PFSK-1 (cell line): ENCODE measurements at regions not wholly inside any gene's neighbourhood (a gene's known extent, or its start where the extent isn't known, plus 50 kb on each side); places are given as distances from the start of the nearest gene placed in this dataset.

Experiments used
- FOXP2 ChIP-seq: optimal IDR thresholded peaks from 2 replicates; pipeline ENCODE3; 2011; ENCODE audit warnings: borderline replicate concordance, control low read depth, inconsistent platforms; ENCODE audit not compliant: insufficient read depth; ENCODE audit errors: extremely low read length, extremely low read depth
- POLR2AphosphoS5 ChIP-seq: IDR thresholded peaks from 2 replicates; pipeline ENCODE4 v1.6.1; 2012; ENCODE audit warnings: low read depth, mild to moderate bottlenecking, control low read depth, low read length, moderate library complexity
- SIN3A ChIP-seq: IDR thresholded peaks from 2 replicates; pipeline ENCODE4 v1.6.1; 2012; ENCODE audit warnings: mild to moderate bottlenecking, low read length, moderate library complexity, borderline replicate concordance; ENCODE audit not compliant: insufficient read depth
- TAF1 ChIP-seq: IDR thresholded peaks from 2 replicates; pipeline ENCODE4 v1.6.1; 2012; ENCODE audit warnings: low read length, control low read depth, borderline replicate concordance; ENCODE audit not compliant: insufficient read depth
- TF ChIP-seq, protein P1 (sequence below), 2 experiments: IDR thresholded peaks; 2 replicates each; pipeline versions ENCODE4 v1.6.1 to v1.8.0; 2011 to 2012; ENCODE audit warnings: low read depth in 2 of 2, low read length in 2 of 2, control low read depth in 1 of 2, inconsistent platforms in 1 of 2, mild to moderate bottlenecking in 1 of 2, moderate library complexity in 1 of 2; ENCODE audit not compliant: insufficient read depth in 1 of 2

GRCh38 chr7:16298221-16298620 lies 123.1 kb downstream of the CRPPA start:
- no peak for TF ChIP-seq POLR2AphosphoS5
- TF ChIP-seq SIN3A = no peak

DNA sequence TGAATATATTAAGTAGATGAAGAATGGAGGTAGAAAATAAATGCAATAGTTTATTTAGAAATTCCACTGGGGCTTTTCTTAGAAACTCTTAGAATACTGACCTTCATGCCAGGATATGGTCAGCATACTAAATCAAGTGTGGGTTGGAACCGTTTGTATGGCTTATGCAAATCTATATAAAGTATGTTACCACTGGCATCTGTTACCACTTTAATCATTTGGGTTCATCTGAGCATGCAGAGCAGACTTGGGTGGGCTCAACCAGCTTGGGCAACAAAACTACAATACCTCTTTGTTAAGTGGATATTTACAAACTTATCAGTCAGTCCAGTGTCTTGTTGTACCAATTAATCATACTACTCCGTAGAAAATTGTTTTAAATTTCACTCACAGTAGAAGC lies 125.8 kb downstream of the CRPPA start:
- TF ChIP-seq FOXP2 = no peak
- TF ChIP-seq TAF1 = no peak
- TF ChIP-seq, protein P1, sequence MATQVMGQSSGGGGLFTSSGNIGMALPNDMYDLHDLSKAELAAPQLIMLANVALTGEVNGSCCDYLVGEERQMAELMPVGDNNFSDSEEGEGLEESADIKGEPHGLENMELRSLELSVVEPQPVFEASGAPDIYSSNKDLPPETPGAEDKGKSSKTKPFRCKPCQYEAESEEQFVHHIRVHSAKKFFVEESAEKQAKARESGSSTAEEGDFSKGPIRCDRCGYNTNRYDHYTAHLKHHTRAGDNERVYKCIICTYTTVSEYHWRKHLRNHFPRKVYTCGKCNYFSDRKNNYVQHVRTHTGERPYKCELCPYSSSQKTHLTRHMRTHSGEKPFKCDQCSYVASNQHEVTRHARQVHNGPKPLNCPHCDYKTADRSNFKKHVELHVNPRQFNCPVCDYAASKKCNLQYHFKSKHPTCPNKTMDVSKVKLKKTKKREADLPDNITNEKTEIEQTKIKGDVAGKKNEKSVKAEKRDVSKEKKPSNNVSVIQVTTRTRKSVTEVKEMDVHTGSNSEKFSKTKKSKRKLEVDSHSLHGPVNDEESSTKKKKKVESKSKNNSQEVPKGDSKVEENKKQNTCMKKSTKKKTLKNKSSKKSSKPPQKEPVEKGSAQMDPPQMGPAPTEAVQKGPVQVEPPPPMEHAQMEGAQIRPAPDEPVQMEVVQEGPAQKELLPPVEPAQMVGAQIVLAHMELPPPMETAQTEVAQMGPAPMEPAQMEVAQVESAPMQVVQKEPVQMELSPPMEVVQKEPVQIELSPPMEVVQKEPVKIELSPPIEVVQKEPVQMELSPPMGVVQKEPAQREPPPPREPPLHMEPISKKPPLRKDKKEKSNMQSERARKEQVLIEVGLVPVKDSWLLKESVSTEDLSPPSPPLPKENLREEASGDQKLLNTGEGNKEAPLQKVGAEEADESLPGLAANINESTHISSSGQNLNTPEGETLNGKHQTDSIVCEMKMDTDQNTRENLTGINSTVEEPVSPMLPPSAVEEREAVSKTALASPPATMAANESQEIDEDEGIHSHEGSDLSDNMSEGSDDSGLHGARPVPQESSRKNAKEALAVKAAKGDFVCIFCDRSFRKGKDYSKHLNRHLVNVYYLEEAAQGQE (IDR thresholded peaks at IDR 0.05; ENCODE audit: insufficient read depth in 1 of 2, low read depth in 2 of 2, low read length in 2 of 2) = no peak
- no peak for TF ChIP-seq SIN3A
- TF ChIP-seq POLR2AphosphoS5 = no peak

- TF ChIP-seq, protein P1 (IDR thresholded peaks at IDR 0.05; ENCODE audit: insufficient read depth in 1 of 2, low read depth in 2 of 2, low read length in 2 of 2) = no peak
- TF ChIP-seq POLR2AphosphoS5 (no peak), SIN3A (no peak), TAF1 (no peak), FOXP2 (no peak)
These were observed 127.5 kb downstream of the CRPPA start for GRCh38 chr7:16293669-16294425.

DNA sequence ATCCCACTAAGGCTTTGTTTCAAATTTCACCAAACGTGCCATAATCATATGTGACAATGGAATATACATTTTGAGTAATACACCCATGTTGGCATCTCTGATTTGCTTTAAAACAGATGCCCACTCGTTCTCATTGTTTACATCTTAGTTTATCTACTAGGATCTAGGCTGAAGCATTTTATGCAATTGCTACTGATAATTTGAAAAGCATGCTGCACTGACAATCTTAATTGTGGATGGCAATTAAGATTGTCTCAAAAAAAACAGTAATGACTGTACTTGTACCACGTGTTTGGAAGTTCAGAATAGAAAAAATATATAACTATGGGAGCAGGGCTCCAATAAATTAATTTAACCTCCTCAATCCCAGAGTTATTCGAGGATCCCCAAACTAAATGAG lies 136.8 kb downstream of the CRPPA start:
- no peak for TF ChIP-seq SIN3A

GRCh38 chr7:16278167-16278787 lies 143.1 kb downstream of the CRPPA start:
- TF ChIP-seq FOXP2 (no peak), POLR2AphosphoS5 (no peak), SIN3A (no peak), TAF1 (no peak)
- TF ChIP-seq, protein P1 (IDR thresholded peaks at IDR 0.05; ENCODE audit: insufficient read depth in 1 of 2, low read depth in 2 of 2, low read length in 2 of 2) = no peak

DNA sequence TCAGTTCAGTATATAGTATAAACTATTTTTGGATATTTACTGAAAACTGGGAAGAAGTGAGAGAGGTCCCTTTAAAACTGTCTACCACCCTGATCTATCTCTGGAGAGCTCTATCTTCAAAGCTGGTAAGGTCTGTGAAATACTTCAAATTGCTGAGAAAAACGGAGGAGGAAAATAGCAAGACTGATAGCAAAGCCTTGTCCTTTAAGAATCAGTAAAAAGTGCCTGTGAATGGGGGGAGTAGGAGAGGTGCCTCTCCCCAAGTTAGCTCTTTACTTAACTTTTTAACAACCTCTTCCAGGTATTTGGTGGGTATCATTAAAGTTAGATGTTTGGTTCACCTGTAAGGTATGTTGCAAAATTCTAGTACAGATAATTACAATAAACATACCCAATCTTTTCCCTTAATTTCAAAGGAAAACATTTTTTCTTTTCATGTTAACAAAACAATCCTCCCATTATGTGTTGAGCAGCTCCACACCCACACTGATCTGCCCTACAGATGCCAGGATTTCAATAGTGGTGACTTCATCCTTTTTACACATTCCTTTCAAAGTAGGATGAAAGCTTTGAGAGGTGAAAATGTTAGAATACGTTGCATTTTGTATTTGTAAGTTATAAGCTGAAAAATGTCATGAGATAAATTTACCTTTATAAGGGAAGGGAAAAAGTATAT lies 149.2 kb downstream of the CRPPA start:
- TF ChIP-seq, protein P1 (IDR thresholded peaks at IDR 0.05; ENCODE audit: insufficient read depth in 1 of 2, low read depth in 2 of 2, low read length in 2 of 2) = no peak
- TF ChIP-seq POLR2AphosphoS5 (no peak), SIN3A (no peak), FOXP2 (no peak), TAF1 (no peak)
